Bronchial epithelial cell (primary cell): ENCODE measurements at regions not wholly inside any gene's neighbourhood (a gene's known extent, or its start where the extent isn't known, plus 50 kb on each side); places are given as distances from the start of the nearest gene placed in this dataset.
A peak's percentile ranks its signal among the peaks of the same experiment; 100 is the strongest.

Source experiments
- DNase-seq: peaks from one replicate; pipeline ENCODE4 v3.0.0-alpha.2; 2010; ENCODE audit warnings: low read depth
- FAIRE-seq: peaks from 2 replicates; lab custom pipeline; 2011; peaks lifted over from hg19 to GRCh38; lab: Jason Lieb, UNC
- H3K27me3 ChIP-seq: 2 replicates; pipeline ENCODE4 v1.5.1; 2011; ENCODE audit warnings: low read length; ENCODE audit not compliant: control insufficient read depth, insufficient read depth
- H3K36me3 ChIP-seq: 2 replicates; pipeline ENCODE4 v1.5.1; 2011; ENCODE audit warnings: low read length; ENCODE audit not compliant: control insufficient read depth, insufficient read depth
- H3K4me3 ChIP-seq: 2 replicates; pipeline ENCODE4 v1.5.1; 2011; ENCODE audit warnings: mild to moderate bottlenecking, low read depth, low read length, control low read depth
- CTCF ChIP-seq: IDR thresholded peaks from 2 replicates; pipeline ENCODE4 v1.5.1; 2011; ENCODE audit warnings: mild to moderate bottlenecking, moderate library complexity, low read length, control low read depth, inconsistent platforms; ENCODE audit not compliant: insufficient read depth, severe bottlenecking

- FAIRE-seq: no peak
- Histone ChIP-seq H3K27me3 (no peaks in the 10 kb centered on the region), H3K36me3 (no peaks in the 10 kb centered on the region), H3K4me3 (no peak overlapping the region)
- DNase-seq: no peak
- TF ChIP-seq CTCF: no peak
These were observed 147.8 kb downstream of the FBLN2 start for GRCh38 chr3:13696699-13697098.

- peaks cover 1% of the 10 kb centered on the region for H3K27me3 ChIP-seq
- no peak for FAIRE-seq
- no peak for DNase-seq
- no peak for TF ChIP-seq CTCF
- H3K36me3 ChIP-seq: no peaks in the 10 kb centered on the region
- no peak overlapping the region for H3K4me3 ChIP-seq
These were observed 144.5 kb downstream of the FBLN2 start for GRCh38 chr3:13693441-13693840.

DNA sequence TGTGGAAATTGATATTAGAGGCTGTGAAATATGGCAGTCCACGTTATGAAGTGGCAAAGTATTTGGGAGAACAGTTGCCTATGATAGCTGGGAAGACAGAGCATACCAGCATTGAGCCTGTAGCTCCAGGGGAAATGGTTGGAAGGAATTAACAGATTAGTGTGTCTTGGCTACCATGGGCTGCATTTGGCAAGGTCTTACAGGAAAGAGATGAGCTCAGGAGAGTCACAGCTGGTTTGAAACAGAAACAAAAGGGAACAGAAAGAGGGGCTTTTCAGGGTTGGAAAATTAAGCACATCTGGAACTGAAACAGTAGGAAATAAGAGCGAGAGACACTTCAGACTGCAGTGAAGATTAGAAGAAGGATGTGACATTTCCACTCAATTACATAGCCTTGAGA lies 141.7 kb downstream of the FBLN2 start:
- H3K36me3 ChIP-seq: no peaks in the 10 kb centered on the region
- H3K4me3 ChIP-seq: no peak overlapping the region
- DNase-seq (no peak), FAIRE-seq (no peak)
- no peak for TF ChIP-seq CTCF
- peaks cover 9% of the 10 kb centered on the region for H3K27me3 ChIP-seq

- no peak for FAIRE-seq
- Histone ChIP-seq H3K36me3 (no peaks in the 10 kb centered on the region), H3K27me3 (peaks cover 11% of the 10 kb centered on the region), H3K4me3 (no peak overlapping the region)
- DNase-seq: no peak
- TF ChIP-seq CTCF: no peak
These were observed 140.7 kb downstream of the FBLN2 start for GRCh38 chr3:13689373-13690260.

- peak; percentile 66 for FAIRE-seq
- Histone ChIP-seq H3K27me3 (peaks cover 11% of the 10 kb centered on the region), H3K36me3 (no peaks in the 10 kb centered on the region), H3K4me3 (no peak overlapping the region)
- TF ChIP-seq CTCF: no peak
- no peak for DNase-seq
These were observed 139.9 kb downstream of the FBLN2 start for GRCh38 chr3:13688824-13689223.
